ENCODE measurements at regions not wholly inside any gene's neighbourhood (a gene's known extent, or its start where the extent isn't known, plus 50 kb on each side); places are given as distances from the start of the nearest gene placed in this dataset.

DNA sequence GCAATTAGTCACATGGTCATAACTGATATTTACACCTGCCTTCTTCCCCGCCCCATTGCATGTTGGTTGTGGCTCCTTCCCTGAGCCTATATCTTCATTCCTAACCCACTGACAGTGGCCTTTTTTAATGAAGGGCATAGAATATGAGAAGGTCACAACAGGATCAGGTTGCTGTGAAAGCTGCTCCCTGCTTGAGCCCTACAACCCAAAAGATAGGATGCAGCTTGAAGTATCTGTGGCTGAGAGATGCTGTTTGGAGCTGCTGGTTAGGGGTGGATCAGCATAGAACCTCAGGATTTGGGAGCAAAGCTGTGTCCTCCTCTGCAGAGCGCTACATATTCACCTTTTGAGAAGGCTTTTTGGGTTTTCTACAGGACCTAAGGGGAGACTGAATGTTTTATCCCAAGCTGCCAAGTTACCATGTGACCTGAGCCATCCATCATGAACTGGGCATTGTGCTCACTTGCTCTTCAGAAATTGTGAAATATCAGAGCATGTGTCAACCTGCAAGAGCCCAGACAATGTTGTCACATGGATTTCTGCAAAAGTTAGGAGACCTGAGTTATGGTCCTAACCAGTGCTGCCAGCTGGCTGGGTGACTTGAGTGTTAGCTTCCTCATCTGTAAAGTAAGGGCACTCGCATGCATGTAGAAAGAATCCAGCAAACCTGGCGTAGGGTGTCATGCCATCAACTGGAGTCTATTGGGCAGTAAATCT is 49.8 kb upstream of the ARL8B start (continued):
- TF ChIP-seq, protein P1, sequence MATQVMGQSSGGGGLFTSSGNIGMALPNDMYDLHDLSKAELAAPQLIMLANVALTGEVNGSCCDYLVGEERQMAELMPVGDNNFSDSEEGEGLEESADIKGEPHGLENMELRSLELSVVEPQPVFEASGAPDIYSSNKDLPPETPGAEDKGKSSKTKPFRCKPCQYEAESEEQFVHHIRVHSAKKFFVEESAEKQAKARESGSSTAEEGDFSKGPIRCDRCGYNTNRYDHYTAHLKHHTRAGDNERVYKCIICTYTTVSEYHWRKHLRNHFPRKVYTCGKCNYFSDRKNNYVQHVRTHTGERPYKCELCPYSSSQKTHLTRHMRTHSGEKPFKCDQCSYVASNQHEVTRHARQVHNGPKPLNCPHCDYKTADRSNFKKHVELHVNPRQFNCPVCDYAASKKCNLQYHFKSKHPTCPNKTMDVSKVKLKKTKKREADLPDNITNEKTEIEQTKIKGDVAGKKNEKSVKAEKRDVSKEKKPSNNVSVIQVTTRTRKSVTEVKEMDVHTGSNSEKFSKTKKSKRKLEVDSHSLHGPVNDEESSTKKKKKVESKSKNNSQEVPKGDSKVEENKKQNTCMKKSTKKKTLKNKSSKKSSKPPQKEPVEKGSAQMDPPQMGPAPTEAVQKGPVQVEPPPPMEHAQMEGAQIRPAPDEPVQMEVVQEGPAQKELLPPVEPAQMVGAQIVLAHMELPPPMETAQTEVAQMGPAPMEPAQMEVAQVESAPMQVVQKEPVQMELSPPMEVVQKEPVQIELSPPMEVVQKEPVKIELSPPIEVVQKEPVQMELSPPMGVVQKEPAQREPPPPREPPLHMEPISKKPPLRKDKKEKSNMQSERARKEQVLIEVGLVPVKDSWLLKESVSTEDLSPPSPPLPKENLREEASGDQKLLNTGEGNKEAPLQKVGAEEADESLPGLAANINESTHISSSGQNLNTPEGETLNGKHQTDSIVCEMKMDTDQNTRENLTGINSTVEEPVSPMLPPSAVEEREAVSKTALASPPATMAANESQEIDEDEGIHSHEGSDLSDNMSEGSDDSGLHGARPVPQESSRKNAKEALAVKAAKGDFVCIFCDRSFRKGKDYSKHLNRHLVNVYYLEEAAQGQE (IDR thresholded peaks at IDR 0.05; ENCODE audit: borderline replicate concordance), result no peak
- TF ChIP-seq EZH2 (IDR thresholded peaks at IDR 0.05; ENCODE audit: borderline replicate concordance, insufficient read depth, low read length, poor library complexity, severe bottlenecking) (no peak), SMC3 (conservative IDR thresholded peaks at IDR 0.05; ENCODE audit: poor library complexity) (no peak)

Data from neural cell (in vitro differentiated cells).